ENCODE measurements at regions not wholly inside any gene's neighbourhood (a gene's known extent, or its start where the extent isn't known, plus 50 kb on each side); places are given as distances from the start of the nearest gene placed in this dataset.
"Not testable (repeated sequence)": the region's sequence is repeated elsewhere in the genome, so short reads cannot be mapped to it uniquely, and the experiment has no call there.

DNA sequence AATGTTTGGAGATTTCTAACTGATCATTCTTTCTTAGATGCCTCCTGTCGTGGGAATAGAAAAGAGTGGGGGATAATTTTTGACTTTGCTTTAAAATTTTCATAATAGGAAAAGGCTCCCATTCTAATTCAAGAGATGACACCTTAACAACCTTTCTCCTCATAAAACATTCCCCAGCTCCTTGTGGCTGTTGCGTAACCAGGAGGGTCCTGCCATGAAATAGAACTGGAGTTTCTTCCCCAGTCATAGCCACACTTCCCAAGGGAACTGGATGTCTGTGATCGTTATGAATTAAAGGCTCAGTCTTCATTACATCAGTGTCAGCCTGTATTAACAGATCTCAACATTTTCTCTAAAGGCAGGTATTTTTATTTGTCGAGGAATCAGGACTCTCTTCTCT lies 119.9 kb upstream of the DAP start:
- DNase-seq (ENCODE audit: low spot score) = no peak
- in situ Hi-C loops (cut with HindIII; ENCODE audit: low sequenced_read_pairs) = no loop called here

DNA sequence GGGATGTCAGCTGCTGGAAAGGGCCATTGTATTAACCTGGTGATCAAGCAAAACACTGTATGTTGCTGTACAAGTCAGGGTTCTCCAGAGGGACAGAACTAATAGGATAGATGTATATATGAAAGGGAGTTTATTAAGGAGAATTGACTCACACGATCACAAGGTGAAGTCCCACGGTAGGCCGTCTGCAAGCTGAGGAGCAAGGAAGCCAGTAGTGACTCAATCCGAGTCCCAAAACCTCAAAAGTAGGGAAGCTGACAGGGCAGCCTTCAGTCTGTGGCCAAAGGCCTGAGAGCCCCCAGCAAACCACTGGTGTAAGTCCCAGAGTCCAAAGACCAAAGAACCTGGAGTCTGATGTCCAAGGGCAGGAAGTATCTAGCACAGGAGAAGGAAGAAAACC lies 116.0 kb upstream of the DAP start:
- DNase-seq (ENCODE audit: low spot score); in situ Hi-C loops (cut with HindIII; ENCODE audit: low sequenced_read_pairs): not testable (repeated sequence)

DNA sequence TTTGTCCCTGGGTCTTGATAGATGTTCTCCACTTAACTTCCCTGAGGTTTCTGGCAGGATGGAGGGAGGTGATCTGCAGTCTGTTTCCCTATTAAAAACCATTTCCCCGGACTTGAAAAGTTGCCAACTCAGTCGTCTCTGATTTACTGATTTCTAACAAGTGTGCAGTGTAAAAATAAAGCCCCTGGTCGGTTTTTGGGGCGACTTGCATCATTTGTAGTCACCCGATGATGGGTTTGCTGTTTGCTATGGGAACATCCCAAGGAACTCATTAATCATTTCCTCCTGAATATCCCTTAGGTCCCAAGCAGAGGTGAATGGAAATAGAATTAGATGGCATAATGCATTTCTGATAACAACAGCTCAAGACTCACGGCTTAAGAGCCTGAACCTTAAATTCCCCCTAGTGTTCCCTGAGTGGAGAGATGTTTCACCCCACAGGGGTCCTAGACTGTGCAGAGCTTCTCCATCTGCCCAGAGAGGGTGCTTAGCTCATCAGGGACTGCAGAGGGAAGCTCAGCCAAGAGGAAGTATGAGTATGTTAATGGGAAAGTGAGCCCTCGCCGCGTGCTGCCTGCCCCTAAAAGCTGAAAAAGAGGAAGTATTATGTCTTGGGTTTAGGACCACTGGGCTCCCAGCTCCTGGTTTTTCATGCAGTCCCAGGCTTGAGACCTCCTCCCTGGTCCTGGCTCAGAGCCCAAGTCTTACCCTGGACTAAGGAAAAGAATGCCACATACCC lies 115.1 kb upstream of the DAP start:
- DNase-seq (ENCODE audit: low spot score) = no peak
- in situ Hi-C loops (cut with HindIII; ENCODE audit: low sequenced_read_pairs) = no loop called here

DNA sequence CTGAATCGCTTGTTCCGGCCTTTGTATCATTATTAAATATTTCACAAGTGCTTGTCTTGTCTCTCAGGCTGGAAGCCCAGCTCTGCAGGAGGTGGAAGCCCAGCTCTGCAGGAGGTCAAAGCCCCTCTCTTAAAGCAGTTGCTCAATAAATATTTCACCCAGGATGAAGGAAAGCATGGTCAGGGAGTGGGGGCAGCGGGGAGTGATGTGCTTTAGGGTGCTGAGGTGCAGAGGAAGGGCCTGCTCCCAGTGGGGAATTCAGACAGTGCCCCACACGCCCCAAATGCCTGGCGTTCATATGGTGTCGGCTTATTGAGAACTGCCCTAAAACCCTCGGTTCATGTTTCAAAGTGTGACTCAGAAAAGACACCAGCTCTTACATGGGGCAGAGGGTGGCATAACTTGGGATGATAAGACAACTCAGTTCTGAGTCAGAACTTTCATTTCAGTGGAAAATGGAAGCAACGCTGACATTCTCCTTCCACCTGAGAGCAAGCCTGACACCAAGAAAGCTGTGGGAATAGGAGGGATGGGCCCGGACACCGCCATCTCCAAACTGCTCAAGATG lies 114.3 kb upstream of the DAP start:
- DNase-seq (ENCODE audit: low spot score) = no peak
- in situ Hi-C loops (cut with HindIII; ENCODE audit: low sequenced_read_pairs) = no loop called here

DNA sequence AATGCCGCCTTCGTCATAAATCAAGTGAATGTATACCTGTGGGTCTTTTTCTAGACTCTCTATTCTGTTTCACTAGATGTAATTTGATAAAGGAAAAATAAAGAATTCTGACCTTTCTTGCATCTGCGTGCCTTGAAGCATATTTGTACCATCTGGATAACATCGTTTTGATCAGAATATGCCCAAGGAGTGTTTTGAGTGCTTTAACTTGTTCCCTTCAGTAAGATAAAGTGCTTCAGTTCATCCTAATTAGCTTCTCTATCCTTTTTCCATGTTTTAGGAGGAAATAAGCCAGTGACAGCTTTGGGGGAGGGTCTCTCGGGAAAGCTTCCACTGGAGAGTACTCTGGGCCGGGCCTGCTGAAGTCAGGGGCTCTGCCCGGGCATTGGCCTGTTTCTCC lies 113.5 kb upstream of the DAP start:
- DNase-seq (ENCODE audit: low spot score) = no peak
- in situ Hi-C loops (cut with HindIII; ENCODE audit: low sequenced_read_pairs) = no loop called here

DNA sequence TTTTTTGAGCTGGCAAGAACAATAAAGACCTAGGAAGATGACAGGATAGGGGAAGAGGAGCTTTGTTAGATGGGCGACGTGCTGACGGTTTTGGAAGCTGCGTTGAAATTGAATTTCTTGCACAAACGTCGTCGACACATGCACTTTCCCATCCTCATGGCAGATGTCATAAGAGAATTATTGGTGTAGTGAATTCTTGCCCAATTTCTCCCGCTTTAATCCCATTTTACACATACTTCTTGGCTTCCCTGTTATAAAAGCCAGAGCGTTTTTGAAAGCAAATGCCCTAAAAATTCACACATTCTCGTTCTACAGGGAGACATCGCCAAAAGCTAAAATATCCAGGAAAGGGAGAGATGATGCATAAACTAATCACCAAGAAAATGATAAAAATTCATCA lies 109.8 kb upstream of the DAP start:
- in situ Hi-C loops (cut with HindIII; ENCODE audit: low sequenced_read_pairs) = no loop called here
- no peak for DNase-seq (ENCODE audit: low spot score)

DNA sequence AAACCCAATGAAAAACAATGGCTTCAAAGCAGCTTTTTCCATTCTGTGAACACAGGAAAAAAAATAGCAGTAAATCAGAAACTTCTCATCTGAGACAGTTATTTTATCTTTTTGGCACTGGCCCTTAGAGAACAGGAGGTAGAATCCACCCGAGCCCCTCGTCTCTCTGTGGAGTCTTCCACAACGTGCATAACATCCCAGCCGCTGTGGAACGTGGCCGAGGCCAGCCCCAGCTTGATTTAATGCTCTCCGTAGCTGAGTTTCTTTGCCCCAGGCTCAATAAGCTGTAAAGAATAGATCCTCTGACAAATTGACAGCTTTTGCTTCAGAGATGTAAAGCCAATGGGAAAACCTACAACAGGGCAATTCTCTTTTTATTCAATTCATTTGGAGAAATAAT lies 107.9 kb upstream of the DAP start:
- in situ Hi-C loops (cut with HindIII; ENCODE audit: low sequenced_read_pairs) = no loop called here
- DNase-seq (ENCODE audit: low spot score) = no peak

DNA sequence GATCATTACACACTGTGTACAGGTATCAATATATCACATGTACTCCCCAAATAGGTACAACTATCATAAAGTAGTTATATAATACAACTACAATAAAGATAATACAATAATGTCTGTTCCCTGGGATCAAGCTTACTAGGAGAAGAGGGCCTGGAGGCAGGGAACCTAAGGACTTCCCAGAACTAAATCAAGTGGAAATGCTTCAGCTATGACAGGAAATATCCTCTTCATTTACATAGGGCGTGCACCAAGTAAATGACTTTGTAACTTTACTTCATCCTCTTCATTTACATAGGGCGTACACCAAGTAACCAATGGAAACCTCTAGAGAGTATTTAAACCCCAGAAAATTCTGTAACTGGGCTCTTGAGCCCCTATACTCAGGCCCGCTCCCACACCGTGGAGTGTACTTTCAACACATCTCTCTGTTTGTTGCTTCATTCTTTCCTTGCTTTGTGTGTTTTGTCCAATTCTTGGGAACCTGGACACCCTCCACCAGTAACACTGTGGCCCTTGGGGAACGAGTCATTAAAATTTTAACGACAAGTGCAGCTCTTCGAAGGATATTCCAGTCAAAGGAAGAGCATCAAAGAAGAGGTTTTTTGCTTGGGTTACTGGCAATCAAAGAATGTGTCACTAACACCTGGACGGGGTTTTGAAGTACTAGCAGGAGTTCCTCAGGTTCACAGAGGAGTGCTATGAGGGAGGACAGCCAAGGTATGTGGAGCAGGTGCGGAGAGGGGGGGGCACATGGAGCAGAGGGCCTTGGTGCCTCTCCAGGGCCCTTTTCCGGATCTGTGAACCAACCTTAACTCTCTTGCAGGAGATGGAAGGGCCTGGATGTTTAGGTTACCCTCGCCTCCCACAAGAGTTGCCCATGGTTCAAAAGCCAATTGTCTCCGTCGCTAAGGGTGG lies 106.6 kb upstream of the DAP start:
- in situ Hi-C loops (cut with HindIII; ENCODE audit: low sequenced_read_pairs) = no loop called here
- DNase-seq (ENCODE audit: low spot score) = no peak

DNA sequence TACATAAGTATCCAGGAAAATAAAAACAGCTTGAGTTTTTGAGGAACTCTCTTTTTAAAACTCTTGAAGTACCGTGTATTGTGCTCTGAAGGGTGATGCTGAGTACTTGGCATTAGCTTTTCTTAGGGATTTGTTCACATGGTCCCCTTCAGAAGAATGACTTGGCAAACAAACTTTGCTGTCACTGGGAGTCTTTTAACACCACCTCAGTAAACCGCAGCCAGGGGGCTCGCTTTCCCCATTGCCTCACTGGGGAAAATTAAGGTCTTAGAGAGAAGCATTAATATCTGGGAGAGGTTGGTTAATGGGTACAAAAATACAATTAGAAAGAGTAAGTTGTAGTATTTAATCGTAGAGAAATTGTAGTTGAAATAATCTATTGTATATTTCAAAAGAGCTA lies 105.9 kb upstream of the DAP start:
- in situ Hi-C loops (cut with HindIII; ENCODE audit: low sequenced_read_pairs) = no loop called here
- DNase-seq (ENCODE audit: low spot score) = no peak

DNA sequence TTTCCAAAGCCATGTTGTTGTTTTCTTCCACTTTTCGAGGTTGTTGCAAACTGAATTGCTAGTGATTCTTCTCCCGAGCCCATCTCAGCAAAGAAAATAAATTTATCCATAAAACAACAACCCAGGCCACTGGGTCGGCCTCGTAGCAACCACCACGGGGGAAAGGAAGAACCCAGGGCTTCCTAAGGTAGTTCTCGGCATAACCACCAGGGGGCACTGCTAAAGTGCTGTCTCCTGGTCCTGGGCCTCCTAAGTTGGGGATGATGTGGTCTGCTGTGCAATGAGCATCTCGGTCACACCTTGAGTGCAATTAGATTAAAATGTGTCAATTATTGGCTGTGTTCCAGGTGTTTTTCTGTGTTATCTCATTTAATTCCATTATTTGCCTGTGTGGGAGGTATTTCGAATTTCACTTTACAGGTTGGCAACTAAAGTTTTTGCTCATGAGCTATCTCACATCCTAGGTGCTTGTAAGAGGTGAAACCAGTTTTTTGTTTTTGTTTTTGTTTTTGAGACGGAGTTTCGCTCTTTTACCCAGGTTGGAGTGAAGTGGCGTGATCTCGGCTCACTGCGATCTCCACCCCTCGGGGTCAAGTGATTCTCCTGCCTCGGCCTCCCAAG lies 102.8 kb upstream of the DAP start:
- DNase-seq (ENCODE audit: low spot score) = peak; percentile 27
- in situ Hi-C loops (cut with HindIII; ENCODE audit: low sequenced_read_pairs) = no loop called here

DNA sequence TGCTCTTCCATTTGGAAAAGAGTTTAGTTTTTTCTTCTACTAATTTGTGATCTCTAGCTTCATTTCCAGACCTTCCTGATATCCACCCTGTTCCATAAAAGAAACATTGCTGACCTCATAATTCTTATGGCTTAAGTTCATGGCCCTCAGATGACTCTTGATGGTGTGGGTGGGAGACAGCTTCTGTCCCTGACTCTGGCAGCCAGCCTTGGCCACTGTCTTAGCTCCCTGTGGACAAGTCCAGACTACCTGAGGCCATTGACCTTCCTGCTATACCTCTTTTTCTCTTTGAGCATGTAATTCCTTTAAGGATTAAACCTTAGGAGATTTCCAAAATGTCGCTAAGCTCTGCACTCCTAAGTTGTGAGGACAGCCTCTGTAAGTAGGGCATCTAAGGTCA lies 101.1 kb upstream of the DAP start:
- in situ Hi-C loops (cut with HindIII; ENCODE audit: low sequenced_read_pairs) = no loop called here
- DNase-seq (ENCODE audit: low spot score) = no peak

DNA sequence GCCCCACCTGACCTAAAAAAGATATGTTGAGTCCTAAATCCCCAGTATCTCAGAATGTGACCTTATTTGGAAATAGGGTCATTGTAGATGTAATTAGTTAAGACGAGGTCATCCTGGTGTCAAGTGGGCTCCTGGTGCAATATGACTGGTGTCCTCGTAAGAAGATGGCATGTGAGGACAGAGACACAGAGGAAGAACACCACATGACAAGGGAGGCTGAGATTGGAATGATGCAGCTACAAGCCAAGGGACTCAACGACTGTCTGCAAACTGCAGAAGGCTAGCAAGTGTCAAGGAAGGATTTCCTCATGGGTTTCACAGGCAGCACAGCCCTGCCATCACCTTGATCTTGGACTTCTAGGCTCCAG lies 100.4 kb upstream of the DAP start:
- in situ Hi-C loops (cut with HindIII; ENCODE audit: low sequenced_read_pairs) = no loop called here
- no peak for DNase-seq (ENCODE audit: low spot score)

DNA sequence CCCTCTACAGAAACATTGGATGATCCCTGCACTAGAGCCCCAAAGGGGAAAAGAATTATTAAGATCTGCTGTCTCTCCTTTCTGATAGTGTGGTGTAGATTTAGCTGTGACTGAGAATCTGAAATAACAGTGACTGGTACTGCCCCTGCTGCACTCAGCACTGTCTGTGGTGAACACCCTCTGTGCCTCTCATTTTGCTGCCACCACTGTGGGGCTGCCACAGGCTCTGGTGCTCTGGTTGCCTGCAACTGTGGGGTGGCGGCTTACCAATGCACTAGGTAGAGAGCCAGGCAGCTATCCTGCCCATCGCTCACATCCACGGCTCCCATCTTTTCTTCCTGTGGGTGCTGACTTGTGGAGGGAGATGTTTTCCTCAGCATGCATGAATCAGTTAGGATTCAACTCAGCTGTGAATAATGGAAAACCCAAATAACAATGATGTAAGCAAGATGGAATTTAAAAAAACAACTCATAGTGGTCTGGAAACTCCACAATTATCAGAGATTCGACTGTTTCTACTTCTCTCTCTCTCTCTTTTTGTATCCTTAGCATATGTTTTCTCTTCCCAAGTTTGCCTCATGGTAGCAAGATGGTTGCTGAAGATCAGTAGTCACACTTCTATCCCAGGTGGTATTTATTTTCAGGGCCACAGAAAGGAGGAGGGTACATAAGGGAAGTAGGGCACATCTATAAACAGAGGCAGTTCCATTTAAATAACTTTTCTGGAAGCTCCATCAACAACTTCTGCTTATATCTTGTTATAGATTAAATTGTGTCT lies 99.8 kb upstream of the DAP start:
- no peak for DNase-seq (ENCODE audit: low spot score)
- in situ Hi-C loops (cut with HindIII; ENCODE audit: low sequenced_read_pairs) = no loop called here

DNA sequence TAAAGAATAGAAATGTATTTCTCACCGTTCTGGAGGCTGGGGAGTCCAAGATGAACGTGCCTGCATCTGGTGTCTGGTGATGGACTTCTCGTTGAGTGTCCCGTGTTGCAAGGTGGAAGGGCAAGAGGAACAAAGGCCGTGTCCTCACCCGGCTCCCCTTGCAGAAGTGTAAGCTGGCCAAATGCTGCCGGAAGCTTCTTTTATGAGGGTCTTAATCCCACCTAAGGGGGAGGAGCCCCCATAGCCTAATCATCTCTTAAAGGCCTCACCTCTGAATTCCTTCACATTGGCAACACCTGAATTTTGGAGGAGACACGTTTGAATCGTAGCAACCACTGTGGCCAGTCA lies 99.1 kb upstream of the DAP start:
- in situ Hi-C loops (cut with HindIII; ENCODE audit: low sequenced_read_pairs) = no loop called here
- DNase-seq (ENCODE audit: low spot score) = no peak

DNA sequence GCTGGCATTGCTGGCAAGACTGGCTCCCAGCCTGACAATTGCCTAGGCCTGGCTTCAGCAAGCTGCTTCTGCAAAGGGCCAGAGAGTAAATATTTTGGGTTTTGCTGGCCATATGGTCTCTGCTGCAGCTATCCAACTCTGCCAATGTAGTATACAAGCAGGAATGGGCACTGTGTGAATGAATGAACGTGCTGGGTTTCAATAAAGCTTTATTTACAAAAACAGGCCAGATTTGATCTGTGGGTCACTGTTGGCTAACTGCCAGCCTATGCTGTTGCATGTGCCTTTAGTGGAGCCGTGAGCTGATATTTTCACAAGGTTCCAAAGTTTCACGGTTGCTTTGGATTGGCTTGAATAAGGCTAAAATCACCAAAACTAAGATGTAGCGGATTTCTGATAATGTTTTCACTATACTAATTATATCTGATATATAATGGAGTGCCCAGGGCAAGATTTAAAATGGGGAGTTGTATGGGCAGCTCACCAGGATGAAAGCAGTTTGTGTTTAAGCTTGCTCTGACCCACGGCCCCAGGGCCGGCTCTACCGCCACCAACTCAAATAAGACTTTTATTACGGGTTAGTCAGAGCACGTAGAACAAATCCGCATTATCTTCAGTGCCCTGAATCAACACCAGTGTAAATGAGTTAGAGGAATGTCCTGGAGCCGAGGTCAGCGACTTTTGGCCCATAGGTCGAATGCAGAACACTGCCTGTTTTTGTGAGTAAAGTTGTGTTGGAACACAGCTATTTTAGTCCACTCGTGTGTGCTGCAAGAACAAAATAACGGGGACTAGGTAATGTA lies 98.6 kb upstream of the DAP start:
- in situ Hi-C loops (cut with HindIII; ENCODE audit: low sequenced_read_pairs) = no loop called here
- DNase-seq (ENCODE audit: low spot score) = peak; percentile 32

DNA sequence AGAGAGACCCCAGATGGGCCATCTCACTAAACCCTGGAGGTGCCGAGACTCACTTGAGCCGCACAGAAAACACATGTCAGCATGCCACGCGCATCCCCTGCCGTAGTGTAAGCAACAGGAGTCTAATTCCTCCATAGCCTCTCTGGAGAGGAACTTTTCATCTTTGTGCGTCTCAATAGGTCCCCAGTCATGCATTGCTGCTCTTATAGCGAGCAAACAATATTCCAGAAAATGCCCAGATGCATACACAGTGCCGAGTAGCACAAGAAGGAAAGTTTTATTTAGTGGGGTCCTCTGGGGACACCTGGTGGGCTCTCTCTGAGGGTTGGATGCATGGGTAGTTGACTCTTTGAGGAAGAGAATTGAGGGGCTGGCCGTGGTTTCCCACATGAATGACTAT lies 97.9 kb upstream of the DAP start:
- no peak for DNase-seq (ENCODE audit: low spot score)
- in situ Hi-C loops (cut with HindIII; ENCODE audit: low sequenced_read_pairs) = no loop called here

DNA sequence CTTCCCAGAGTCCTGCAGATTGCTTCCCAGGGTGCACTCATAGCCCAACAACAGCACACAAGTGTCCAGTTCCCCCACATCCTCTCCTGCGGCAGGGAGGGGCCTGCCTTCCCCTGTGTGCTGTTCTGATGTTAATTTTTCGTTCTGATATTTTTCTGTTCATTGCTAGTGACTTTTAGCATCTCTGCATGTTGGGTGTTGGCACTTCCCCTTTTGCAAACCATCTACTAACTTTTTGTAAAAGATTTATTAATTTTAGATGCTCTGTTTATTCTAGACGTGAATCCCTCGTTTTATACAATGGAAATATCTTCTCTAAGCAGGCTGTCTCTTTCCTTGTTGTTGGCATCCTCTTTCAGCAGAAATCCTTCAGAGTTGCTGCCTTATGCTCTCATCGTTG lies 97.3 kb upstream of the DAP start:
- in situ Hi-C loops (cut with HindIII; ENCODE audit: low sequenced_read_pairs) = no loop called here
- no peak for DNase-seq (ENCODE audit: low spot score)

DNA sequence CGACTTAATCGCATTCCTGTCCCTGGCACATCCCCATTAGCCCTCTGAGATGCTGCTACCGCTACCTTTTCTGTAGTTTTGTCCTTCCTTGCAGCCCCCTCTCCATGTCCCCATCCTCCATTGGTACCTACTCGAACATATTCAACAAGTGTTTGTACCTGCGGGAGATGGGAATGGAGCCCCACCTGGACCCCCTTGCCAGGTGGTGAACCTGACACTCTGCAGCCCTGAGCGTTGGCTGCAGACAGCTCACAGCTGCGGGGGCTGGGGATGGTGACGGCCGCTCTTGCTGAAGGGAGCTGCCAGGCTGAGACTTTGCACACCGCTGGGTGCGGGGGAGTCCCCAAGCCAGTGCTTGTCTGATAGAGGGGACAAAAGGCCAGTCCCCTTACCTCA lies 96.3 kb upstream of the DAP start:
- in situ Hi-C loops (cut with HindIII; ENCODE audit: low sequenced_read_pairs) = no loop called here

More for the DNA sequence above, 96.3 kb upstream of the DAP start:
- no peak for DNase-seq (ENCODE audit: low spot score)
